Stimulated activated naive B cell treated with anti-CD40 and anti-IgM and Interleukin-4, amounts not matched to agents 10 μg/mL and 1 μg/mL and 100 μg/mL, for 72 hours (primary cell): ENCODE measurements at regions not wholly inside any gene's neighbourhood (a gene's known extent, or its start where the extent isn't known, plus 50 kb on each side); places are given as distances from the start of the nearest gene placed in this dataset.
A peak's percentile ranks its signal among the peaks of the same experiment; 100 is the strongest.

ENCODE experiments used
- ATAC-seq, 2 donors: fragments of 150-1000 bp; cut with Tn5 transposase; replicated peaks; 2 replicates each; pipeline ENCODE4 v1.10.0; 2021; ENCODE audit warnings: moderate library complexity in 1 of 2
- DNase-seq: peaks from one replicate; pipeline ENCODE4 v3.0.0; 2021
- H3K27ac Mint-ChIP-seq: one replicate; pipeline ENCODE4 v1.8.0; 2022; ENCODE audit warnings: mild to moderate bottlenecking, mixed read lengths
- H3K27me3 Mint-ChIP-seq, 2 donors: one replicate each; pipeline ENCODE4 v1.8.0; 2022; ENCODE audit warnings: mixed read lengths in 2 of 2
- H3K36me3 Mint-ChIP-seq, 2 donors: one replicate each; pipeline ENCODE4 v1.8.0; 2022; ENCODE audit warnings: mixed read lengths in 2 of 2, mild to moderate bottlenecking in 1 of 2
- H3K4me1 Mint-ChIP-seq, 2 donors: one replicate each; pipeline ENCODE4 v1.8.0; 2022; ENCODE audit warnings: mixed read lengths in 2 of 2, mild to moderate bottlenecking in 1 of 2
- H3K4me3 Mint-ChIP-seq, 2 donors: one replicate each; pipeline ENCODE4 v1.8.0; 2022; ENCODE audit warnings: mild to moderate bottlenecking in 2 of 2, mixed read lengths in 2 of 2, moderate library complexity in 1 of 2
- H3K9me3 Mint-ChIP-seq, 2 donors: one replicate each; pipeline ENCODE4 v1.8.0; 2022; ENCODE audit warnings: mixed read lengths in 2 of 2, mild to moderate bottlenecking in 1 of 2

GRCh38 chr6:28758046-28758817 is 165.6 kb downstream of the TRIM27 start:
- Mint-ChIP-seq H3K4me3 (no peak overlapping the region), H3K36me3 (no peaks in the 10 kb centered on the region), H3K9me3 (peaks cover 0 to 4% of the 10 kb centered on the region in 2 donors), H3K4me1 (no peaks in the 10 kb centered on the region), H3K27me3 (peaks cover 36 to 45% of the 10 kb centered on the region in 2 donors), H3K27ac (no peak overlapping the region)
- DNase-seq (no peak), ATAC-seq (no peak)

DNA sequence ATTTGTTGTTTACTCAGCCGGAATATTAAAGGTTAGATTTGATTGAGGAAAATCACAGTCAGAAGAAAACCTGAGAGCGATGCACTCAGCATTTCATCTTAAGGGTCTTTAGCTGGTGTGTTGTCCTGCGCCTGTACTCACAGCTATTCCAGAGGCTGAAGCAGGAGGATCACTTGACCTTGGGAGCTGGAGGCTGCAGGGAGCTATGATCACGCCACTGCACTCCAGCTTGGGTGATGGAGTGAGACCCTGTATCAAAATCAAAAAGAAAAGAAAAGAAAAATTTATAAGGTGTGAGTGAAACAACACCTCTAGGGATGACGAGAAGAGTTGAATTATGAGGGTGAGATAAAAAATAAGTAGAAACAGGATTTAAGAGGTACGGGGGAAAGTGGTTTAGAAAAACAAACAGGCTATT is 165.0 kb downstream of the TRIM27 start:
- Mint-ChIP-seq H3K9me3 (peaks cover 0 to 4% of the 10 kb centered on the region in 2 donors), H3K27me3 (peaks cover 36 to 50% of the 10 kb centered on the region in 2 donors), H3K27ac (no peak overlapping the region), H3K4me1 (no peaks in the 10 kb centered on the region), H3K36me3 (no peaks in the 10 kb centered on the region), H3K4me3 (no peak overlapping the region)
- ATAC-seq = no peak
- DNase-seq = no peak

GRCh38 chr6:28764014-28764723 is 159.6 kb downstream of the TRIM27 start:
- Mint-ChIP-seq H3K4me3 (no peak overlapping the region), H3K27ac (no peak overlapping the region), H3K36me3 (peaks cover 0 to 5% of the 10 kb centered on the region in 2 donors), H3K27me3 (peaks cover 62 to 72% of the 10 kb centered on the region in 2 donors), H3K9me3 (peaks cover 7 to 8% of the 10 kb centered on the region in 2 donors), H3K4me1 (no peaks in the 10 kb centered on the region)
- no peak for ATAC-seq
- no peak for DNase-seq

DNA sequence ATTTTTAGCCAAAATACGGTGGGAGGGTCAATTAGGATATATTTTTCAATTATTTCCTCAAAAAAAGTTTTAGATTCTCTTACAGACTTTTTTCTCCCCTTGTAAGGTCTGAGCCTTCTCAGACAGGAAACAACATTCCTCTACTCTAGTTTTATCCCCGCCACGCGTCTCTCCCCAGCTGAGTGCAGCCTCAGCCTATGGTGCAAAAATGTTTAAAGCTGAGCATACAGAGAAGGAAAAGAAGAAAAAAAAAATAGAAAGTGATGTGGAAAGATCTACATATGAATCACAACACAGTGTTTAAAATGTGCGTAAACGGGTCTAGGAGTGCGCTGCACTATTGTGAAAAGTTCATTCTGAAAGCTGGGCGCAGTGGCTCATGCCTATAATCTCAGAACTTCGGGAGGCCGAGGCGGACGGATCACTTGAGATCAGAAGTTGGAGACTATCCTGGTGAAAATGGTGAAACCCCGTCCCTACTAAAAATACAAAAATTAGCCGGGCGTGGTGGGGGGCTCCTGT is 159.0 kb downstream of the TRIM27 start:
- no peak overlapping the region for H3K4me3 Mint-ChIP-seq
- peaks cover 0 to 5% of the 10 kb centered on the region in 2 donors for H3K36me3 Mint-ChIP-seq
- DNase-seq (no peak), ATAC-seq (no peak)
- peak overlapping the region; percentile 2 for H3K27ac Mint-ChIP-seq
- H3K4me1 Mint-ChIP-seq = no peaks in the 10 kb centered on the region
- peaks cover 7 to 8% of the 10 kb centered on the region in 2 donors for H3K9me3 Mint-ChIP-seq
- H3K27me3 Mint-ChIP-seq = peaks cover 66 to 76% of the 10 kb centered on the region in 2 donors

DNA sequence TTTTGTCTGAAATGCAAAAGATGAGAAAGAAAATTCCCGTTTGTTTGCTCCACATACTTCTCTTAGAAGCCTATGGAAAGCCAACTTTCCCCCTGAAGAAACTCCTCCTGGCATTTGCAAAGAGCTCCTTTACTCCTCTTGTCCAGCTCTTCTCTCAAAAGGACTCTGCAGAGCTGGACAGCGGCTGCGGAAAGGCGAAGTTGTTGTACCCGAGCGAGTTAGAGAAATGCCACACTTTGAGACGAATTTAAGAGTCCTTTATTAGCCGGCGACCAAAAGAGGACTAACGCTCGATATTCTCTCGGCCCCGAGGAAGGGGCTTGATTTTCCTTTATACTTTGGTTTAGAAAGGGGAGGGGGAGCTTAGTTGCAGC is 157.8 kb downstream of the TRIM27 start:
- H3K36me3 Mint-ChIP-seq = peaks cover 0 to 5% of the 10 kb centered on the region in 2 donors
- no peaks in the 10 kb centered on the region for H3K4me1 Mint-ChIP-seq
- no peak overlapping the region for H3K4me3 Mint-ChIP-seq
- DNase-seq = no peak
- H3K9me3 Mint-ChIP-seq = peaks cover 7 to 8% of the 10 kb centered on the region in 2 donors
- ATAC-seq = no peak
- peak overlapping the region; percentile 57 for H3K27ac Mint-ChIP-seq
- H3K27me3 Mint-ChIP-seq = peaks cover 70 to 88% of the 10 kb centered on the region in 2 donors

GRCh38 chr6:28766426-28766825 is 157.4 kb downstream of the TRIM27 start:
- H3K36me3 Mint-ChIP-seq = peaks cover 0 to 5% of the 10 kb centered on the region in 2 donors
- no peak overlapping the region for H3K27ac Mint-ChIP-seq
- no peak overlapping the region for H3K4me3 Mint-ChIP-seq
- DNase-seq = no peak
- no peaks in the 10 kb centered on the region for H3K4me1 Mint-ChIP-seq
- peaks cover 74 to 92% of the 10 kb centered on the region in 2 donors for H3K27me3 Mint-ChIP-seq
- no peak for ATAC-seq
- H3K9me3 Mint-ChIP-seq = peaks cover 7 to 8% of the 10 kb centered on the region in 2 donors

GRCh38 chr6:28767133-28767532 is 156.7 kb downstream of the TRIM27 start:
- DNase-seq = no peak
- Mint-ChIP-seq H3K27me3 (peaks cover 76 to 99% of the 10 kb centered on the region in 2 donors), H3K36me3 (peaks cover 0 to 5% of the 10 kb centered on the region in 2 donors), H3K9me3 (peaks cover 7 to 8% of the 10 kb centered on the region in 2 donors), H3K4me1 (no peaks in the 10 kb centered on the region), H3K4me3 (no peak overlapping the region), H3K27ac (no peak overlapping the region)
- ATAC-seq = no peak

- no peak overlapping the region for H3K4me3 Mint-ChIP-seq
- H3K27ac Mint-ChIP-seq = no peak overlapping the region
- H3K9me3 Mint-ChIP-seq = peaks cover 7 to 8% of the 10 kb centered on the region in 2 donors
- peaks cover 77 to 100% of the 10 kb centered on the region in 2 donors for H3K27me3 Mint-ChIP-seq
- H3K4me1 Mint-ChIP-seq = no peaks in the 10 kb centered on the region
- peaks cover 0 to 5% of the 10 kb centered on the region in 2 donors for H3K36me3 Mint-ChIP-seq
- ATAC-seq (no peak), DNase-seq (no peak)
Observed at GRCh38 chr6:28767691-28768090, 156.1 kb downstream of the TRIM27 start.

DNA sequence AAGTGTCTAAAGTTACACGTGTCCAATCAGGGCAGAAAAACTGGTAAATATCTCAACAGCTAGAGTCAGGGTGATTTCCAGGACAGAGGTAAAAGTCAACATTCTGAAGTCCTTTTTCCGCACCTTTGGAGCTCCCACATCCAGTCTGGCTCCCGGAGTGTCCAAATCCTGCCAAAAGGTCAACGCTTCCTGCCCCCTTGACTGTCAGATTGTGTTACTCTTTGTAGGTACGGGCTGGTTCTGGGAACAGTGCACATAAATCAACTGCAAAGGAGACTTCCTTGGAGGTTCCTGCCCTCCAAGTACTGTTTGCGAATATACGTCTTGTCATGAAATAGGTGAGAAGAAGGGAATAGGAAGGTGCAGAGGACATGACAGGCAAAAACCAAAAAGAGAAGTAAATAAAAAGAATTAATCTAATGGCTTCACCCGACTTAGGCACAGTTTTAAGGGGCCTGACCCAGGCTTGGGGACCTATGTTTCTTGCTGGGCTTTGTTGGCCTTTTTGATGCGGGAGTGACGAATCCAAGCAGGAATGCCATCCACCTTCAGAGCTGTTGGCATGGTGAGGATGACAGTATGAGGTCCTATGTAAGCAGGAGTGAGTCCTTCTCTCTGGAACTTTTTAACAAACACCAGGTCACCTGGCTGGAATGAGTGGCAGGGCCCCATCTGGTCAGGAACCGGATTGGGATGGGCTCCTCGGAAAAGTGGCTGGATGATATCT is 155.4 kb downstream of the TRIM27 start:
- ATAC-seq (no peak), DNase-seq (no peak)
- Mint-ChIP-seq H3K27me3 (peaks cover 84 to 100% of the 10 kb centered on the region in 2 donors), H3K4me1 (peaks cover 0 to 5% of the 10 kb centered on the region in 2 donors), H3K27ac (no peak overlapping the region), H3K4me3 (no peak overlapping the region), H3K9me3 (peaks cover 7 to 14% of the 10 kb centered on the region in 2 donors), H3K36me3 (peaks cover 0 to 11% of the 10 kb centered on the region in 2 donors)

GRCh38 chr6:28769626-28770402 is 154.0 kb downstream of the TRIM27 start:
- peaks cover 0 to 5% of the 10 kb centered on the region in 2 donors for H3K4me1 Mint-ChIP-seq

GRCh38 chr6:28770732-28771131 is 153.1 kb downstream of the TRIM27 start:
- Mint-ChIP-seq H3K4me1 (peaks cover 0 to 5% of the 10 kb centered on the region in 2 donors), H3K36me3 (peaks cover 4 to 15% of the 10 kb centered on the region in 2 donors), H3K27ac (no peak overlapping the region), H3K9me3 (peaks cover 8 to 10% of the 10 kb centered on the region in 2 donors), H3K27me3 (peaks cover 92 to 100% of the 10 kb centered on the region in 2 donors), H3K4me3 (no peak overlapping the region)
- DNase-seq (no peak), ATAC-seq (no peak)

More at GRCh38 chr6:28769626-28770402, 154.0 kb downstream of the TRIM27 start:
- Mint-ChIP-seq H3K36me3 (peaks cover 2 to 13% of the 10 kb centered on the region in 2 donors), H3K4me3 (no peak overlapping the region), H3K27me3 (peaks cover 94 to 100% of the 10 kb centered on the region in 2 donors), H3K27ac (peak overlapping the region; percentile 25), H3K9me3 (peaks cover 8 to 15% of the 10 kb centered on the region in 2 donors)
- ATAC-seq (no peak), DNase-seq (no peak)

DNA sequence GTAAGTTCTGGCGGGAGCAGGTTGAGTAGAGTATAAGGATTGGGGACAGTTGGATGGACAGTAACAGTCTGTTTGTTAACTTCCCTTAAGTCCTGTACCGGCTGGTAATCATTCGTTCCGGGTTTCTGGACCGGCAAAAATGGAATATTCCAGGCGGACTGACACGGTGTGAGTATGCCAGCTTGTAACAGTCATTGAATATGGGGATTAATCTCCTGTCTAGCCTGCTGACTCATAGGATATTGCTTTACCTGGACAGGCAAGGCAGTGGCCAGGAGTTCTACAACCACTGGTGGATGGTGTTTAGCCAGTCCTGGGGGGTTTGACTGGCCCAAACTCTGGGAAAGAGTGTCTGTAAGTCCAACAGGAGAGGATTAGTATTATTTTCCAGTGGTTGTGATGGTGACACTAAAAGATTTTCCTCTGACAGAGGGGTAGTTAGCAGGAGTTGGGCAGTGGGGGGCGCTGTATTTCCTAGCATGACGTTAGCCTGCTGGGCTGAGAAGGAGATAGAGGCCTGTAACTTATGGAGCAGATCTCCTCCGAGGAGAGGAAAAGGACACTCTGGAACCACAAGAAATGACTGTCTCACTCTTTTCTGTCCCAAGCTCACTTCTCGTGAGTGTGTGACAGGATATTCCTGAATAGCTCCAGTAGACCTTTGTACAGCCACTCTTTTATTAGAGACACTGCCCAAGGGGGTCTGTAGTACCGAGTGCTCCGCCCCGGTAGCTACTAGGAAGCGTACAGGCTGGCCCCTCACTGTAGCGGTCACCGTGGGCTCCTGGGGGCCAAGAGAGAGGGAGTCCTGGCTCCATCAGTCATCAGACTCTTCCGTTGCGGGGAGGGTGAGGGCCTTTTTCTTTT is 152.2 kb downstream of the TRIM27 start:
- DNase-seq = no peak
- peaks cover 0 to 6% of the 10 kb centered on the region in 2 donors for H3K4me1 Mint-ChIP-seq
- no peak for ATAC-seq
- peaks cover 8 to 10% of the 10 kb centered on the region in 2 donors for H3K9me3 Mint-ChIP-seq
- no peak overlapping the region for H3K4me3 Mint-ChIP-seq
- no peak overlapping the region for H3K27ac Mint-ChIP-seq
- H3K27me3 Mint-ChIP-seq = peaks cover 91 to 99% of the 10 kb centered on the region in 2 donors
- peaks cover 4 to 15% of the 10 kb centered on the region in 2 donors for H3K36me3 Mint-ChIP-seq
